Fibroblast of gingiva (primary cell): ENCODE measurements at regions not wholly inside any gene's neighbourhood (a gene's known extent, or its start where the extent isn't known, plus 50 kb on each side); places are given as distances from the start of the nearest gene placed in this dataset.
A peak's percentile ranks its signal among the peaks of the same experiment; 100 is the strongest.

Experiments
- DNase-seq: peaks from one replicate; pipeline ENCODE4 v3.0.0-alpha.2; 2011; ENCODE audit warnings: low read depth

DNA sequence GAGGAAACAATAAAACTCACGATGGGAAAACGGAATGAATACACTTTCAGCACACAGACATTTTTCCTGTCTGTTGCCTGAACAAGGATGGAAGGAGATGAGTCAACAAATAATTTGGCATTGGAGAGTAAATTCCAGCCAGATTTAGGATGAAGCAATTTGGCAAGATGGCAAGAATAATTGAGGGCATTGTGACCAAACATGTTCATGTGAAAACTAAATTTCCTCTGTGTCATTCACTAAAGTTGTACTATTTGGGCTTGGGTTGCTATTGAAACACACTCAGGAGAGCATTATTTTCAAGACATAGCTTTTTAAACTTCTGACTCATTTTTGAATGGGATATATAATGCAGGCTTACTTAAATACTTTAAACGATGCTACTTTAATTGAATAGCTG lies 1614.4 kb downstream of the PCDH19 start:
- peak; percentile 2 for DNase-seq

DNA sequence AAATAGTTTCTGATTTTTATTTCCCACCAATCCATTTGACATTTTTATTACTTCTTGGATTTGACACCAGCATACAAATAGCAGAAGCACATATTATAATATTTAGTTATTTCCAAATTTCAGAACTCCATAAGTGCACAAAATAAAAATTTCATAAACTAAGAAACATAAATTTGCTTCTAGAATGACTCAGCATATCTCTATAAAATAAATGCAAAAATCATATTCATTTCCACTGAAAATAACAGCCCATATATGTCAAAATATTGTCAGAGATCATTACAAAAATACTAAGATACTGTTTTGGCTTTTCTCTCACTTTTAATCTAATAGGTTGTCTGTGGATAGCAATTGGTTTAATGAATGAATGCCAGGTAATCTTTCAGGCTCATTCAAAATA lies 1654.2 kb downstream of the PCDH19 start:
- no peak for DNase-seq

DNA sequence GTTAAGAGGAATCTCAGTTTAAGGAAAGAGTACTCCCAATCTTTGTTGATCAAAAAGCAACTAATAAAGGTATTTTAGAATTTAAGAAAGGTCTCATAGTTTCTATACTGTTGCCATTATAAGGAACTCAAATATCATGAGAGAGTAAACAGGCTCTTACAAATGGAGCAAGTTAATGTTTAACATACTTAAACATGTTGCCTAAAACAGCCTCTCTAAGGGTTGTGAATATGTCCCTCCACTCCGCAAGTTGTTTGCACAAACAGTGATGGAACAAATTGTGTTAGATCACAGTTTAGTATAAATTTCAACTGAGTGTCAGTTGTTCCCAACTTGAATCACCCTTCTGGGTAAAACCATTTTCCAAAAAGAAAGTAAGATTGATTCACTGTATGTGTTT lies 1678.3 kb downstream of the PCDH19 start:
- DNase-seq, result no peak

DNA sequence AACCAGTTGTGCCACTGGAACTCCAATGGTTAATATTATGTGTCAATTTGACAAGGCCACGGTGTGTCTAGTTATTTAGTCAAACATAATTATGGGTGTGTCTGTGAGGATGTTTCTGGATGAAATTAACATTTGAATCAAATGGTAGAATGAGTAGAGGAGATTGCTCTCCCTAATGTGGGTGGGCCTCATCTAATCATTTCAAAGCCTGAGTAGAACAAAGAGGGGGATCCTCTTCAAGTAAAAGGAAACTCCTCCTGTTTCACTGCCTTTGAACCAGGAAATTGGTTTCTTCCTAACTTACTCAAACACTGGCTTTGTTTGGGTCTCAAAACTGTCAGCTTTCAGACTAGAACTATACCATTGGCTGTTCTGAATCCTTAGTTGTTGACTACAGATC lies 1692.1 kb downstream of the PCDH19 start:
- DNase-seq, result no peak
